GM12875 (cell line): ENCODE measurements at regions not wholly inside any gene's neighbourhood (a gene's known extent, or its start where the extent isn't known, plus 50 kb on each side); places are given as distances from the start of the nearest gene placed in this dataset.

Experiments used
- H3K4me3 ChIP-seq: one replicate; pipeline ENCODE4 v1.5.1; 2011; ENCODE audit warnings: low read depth, low read length, control low read depth
- CTCF ChIP-seq: IDR thresholded peaks from 2 replicates; pipeline ENCODE4 v1.5.1; 2011; ENCODE audit warnings: low read depth, mild to moderate bottlenecking, control low read depth, inconsistent platforms, low read length, moderate library complexity, borderline replicate concordance; ENCODE audit not compliant: insufficient read depth

- H3K4me3 ChIP-seq: no peak overlapping the region
- TF ChIP-seq CTCF: no peak
Measured at GRCh38 chr22:27110665-27111451, 453.5 kb downstream of the MIAT start.

DNA sequence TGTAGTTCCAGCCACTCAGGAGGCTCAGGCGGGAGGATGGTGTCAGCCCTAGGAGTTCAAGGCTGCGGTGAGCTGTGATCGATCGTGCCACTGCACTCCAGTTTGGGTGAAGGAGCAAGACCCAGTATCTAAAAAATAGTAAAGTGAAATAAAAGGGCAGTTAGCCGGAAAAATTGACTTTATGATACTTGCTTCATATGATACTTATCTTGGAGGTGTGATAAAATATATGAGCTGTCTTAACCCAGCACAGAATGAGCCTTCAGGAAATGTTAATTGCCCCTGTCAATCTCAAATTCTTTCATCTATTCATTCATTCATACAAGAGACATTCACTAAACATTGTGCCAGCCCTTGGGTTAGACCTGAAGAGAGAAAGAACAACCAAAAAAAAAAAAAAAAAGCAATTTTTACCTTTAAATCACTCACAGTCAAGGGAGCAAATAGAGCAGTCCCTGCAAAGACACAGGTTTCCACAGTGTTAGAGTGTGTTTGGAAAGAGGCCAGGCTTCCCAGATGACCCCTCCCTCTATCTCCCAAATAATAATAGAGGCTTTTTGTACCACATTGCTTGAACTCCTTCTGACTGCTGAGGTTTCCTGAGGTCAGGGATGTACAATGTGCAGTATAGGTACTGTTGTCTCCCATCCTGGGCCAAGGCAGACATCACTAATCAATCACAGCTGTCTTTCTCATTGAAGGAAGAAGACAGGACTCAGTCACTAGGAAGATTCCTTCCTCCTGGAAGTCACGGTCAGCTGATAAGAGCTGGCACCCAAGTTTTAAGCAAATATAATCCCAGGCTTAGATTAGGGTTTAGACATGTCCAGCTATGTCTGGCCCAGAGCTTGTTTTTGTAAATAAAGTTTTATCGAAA is 454.6 kb downstream of the MIAT start:
- TF ChIP-seq CTCF: no peak
- no peak overlapping the region for H3K4me3 ChIP-seq

DNA sequence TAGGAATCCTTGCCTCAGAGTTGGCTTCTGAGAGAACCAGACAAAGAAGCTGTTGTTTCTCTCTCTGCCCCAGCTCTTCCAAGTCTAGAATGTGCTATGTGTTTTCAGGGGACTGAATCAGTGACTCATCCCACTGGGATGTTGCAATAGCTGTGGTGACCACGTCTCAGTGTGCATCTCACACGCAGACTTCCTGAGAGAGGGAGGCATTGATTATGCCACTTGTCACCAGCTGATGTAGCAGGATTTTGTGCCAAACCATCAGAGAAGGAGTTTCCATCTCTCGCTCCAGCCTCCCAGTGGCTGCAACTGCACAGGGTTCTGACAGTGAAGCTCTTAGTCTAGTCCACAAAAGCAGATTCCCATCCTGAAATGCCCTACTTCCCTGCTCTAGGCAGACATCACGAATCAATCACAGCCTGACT is 455.8 kb downstream of the MIAT start:
- no peak for TF ChIP-seq CTCF
- H3K4me3 ChIP-seq: no peak overlapping the region

DNA sequence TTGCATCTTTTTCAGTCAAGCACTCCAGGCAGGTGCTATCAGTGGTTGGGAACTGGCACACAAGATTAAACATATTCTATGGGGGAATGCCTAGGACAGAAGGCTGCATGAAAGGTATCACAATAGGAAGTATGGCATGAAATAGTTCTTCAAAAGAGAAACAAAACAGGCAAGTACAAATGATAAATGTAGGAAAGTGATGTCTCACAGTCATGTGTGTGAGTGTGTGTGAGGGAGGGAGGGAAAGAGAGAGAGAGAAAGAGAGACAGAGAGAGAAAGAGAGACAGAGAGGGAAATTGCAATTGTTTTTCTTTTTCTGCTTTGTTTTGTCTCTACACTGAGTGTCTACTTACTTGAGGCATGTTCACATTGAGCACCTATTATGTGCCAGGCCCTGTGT is 456.3 kb downstream of the MIAT start:
- no peak overlapping the region for H3K4me3 ChIP-seq
- no peak for TF ChIP-seq CTCF

DNA sequence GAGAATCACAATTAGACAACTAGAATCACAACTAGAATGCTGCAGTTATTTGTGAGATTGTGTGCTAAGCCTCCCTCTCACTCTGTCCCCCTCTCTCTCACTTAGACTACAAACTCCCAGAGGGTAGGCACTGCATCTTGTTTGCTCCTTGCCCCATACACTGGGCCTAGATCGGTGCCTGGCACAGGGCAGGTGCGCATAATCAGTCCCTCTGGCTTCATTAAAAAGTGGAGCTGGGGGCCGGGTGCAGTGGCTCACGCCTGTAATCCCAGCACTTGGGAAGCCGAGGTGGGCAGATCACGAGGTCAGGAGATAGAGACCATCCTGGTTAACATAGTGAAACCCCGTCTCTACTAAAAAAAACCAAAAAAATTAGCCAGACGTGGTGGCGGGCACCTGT is 456.8 kb downstream of the MIAT start:
- no peak overlapping the region for H3K4me3 ChIP-seq
- TF ChIP-seq CTCF: no peak

DNA sequence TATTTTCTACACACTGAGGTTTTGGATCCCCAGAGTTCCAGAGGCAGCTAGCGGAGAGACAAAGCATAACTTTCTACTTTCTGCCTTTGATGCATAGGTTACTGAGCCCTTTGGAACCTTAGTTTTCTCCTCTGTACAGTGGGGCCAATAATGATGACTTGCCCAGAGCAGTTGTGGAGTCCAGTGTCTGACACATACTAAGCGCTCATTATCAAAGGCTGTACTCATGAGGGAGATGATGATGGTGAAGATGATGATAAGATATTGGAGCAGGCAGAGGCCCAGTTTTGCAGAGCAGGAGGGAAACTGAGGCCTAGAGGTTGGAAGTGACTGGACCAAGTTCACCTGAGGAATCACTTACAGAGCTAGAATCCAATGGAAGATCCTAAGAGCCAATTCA is 458.0 kb downstream of the MIAT start:
- no peak for TF ChIP-seq CTCF
- no peak overlapping the region for H3K4me3 ChIP-seq

GRCh38 chr22:27115816-27116256 is 458.4 kb downstream of the MIAT start:
- no peak overlapping the region for H3K4me3 ChIP-seq
- no peak for TF ChIP-seq CTCF
